ENCODE measurements at regions not wholly inside any gene's neighbourhood (a gene's known extent, or its start where the extent isn't known, plus 50 kb on each side); places are given as distances from the start of the nearest gene placed in this dataset.
"Not testable (repeated sequence)": the region's sequence is repeated elsewhere in the genome, so short reads cannot be mapped to it uniquely, and the experiment has no call there.

DNA sequence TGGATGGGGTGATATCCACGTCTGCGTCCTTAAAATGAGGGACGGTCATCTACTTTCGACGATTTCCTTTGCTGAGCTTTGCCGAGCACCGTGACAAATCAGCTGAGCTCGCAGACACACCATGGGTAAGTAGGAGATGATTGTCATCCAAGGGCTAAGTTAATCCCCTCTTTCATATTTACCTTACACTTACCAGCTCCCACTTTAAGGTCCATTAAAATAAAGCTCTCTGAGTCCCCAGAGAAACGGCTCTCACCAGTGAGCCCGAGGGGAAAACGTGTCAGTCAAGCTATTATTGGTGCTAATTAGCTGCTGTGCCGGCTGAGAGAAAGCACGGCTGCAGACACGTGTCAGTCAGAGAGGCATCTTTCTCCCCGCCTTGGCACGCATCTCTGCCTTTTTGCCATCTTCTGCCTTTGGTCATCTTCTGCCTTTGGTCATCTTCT, 72.2 kb downstream of the CRLF2 start:
- DNase-seq (ENCODE audit: low spot score) = no peak

DNA sequence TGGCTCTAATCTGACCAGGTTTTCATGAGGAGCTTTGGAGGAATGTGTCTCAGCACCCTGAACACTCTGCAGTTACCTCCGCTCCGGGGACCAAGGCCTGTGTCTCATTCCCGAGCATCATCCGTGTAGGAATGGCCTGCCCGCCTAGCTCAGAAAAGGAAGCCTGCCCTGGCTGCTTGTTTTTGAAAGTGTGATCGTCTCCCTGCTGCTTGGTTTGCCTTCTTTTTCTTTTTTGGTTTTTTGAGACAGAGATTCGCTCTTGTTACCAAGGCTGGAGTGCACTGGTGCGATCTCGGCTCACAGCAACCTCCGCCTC, 73.3 kb downstream of the CRLF2 start:
- no peak for DNase-seq (ENCODE audit: low spot score)

DNA sequence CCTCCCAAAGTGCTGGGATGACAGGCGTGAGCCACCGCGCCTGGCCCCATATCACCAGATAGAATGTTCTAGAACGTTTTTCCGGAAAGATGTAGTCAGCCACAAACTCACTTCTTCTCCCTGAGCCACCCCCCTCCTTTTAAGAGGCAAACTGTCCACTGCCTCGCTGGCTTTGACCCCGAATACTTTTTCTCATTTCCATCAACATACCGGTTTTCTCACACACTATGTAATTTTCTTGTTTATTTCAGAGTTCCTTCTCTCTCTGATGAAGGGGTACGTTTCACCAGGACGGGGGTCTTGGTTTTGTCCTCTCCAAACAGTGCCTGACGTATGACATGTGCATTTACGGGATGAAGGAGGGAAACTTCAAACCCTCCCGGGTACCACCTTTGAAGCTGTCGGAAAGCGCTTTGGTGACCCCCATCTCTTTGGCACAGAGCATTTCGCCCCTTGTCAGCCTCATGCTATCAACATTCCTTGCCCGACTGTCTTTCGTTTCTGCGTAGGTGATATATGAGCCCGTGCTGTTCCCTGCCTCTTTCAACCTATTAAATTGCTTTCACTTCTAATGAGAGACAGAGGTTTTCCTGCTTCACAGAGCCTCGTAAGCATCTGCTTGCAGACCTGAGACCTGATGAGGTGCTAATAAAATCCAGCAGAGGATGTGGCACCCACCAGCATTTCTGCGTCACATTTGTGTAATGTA, 73.8 kb downstream of the CRLF2 start:
- DNase-seq (ENCODE audit: low spot score) = no peak

DNA sequence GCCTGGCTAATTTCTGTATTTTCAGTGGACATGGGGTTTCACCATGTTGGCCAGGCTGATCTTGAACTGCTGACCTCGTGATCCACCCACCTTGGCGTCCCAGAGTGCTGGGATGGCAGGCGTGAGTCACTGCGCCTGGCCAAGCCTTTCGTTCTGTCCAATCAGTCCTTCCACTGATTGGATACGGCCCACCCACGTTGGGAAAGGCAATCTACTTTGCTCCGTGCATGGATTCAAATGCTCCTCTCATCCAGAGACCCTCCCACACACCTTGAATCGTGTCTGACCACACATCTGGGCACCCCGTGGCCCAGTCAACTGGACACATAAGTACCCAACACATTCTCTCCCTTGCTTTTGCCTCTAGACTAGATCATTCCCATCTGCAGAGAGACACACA, 74.9 kb downstream of the CRLF2 start:
- DNase-seq (ENCODE audit: low spot score) = no peak

DNA sequence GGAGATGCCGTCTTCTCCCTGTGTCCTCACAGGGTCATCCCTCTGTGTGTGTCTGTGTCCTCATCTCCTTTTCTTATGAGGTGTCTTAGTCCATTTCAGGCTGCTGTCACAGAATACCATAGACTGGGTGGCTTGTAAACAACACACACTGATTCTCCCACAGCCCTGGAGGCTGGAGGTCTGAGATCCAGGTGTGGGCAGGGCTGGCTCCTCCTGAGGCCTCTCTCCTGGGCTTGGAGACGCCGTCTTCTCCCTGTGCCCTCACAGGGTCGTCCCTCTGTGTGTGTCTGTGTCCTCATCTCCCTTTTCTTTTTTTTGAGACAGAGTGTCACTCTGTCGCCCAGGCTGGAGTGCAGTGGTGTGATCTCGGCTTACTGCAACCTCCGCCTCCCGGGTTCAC, 75.9 kb downstream of the CRLF2 start:
- DNase-seq (ENCODE audit: low spot score) = not testable (repeated sequence)

DNA sequence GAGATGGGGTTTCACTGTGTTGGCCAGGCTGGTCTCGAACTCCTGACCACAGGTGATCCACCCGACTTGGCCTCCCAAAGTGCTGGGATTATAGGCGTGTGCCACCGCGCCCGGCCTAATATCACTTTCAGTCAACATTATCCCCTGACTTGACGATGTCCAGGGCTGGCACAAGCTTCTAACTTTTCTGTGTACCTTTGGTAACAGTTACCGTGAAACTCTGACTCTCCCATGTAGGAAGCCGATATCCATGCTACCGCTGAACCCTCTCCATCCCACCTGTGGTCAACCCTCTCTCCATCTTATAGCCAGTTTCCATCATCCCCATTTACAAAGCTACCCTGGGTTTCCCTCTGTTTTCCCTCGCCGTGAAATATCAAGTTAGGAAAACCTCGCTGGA, 77.5 kb downstream of the CRLF2 start:
- no peak for DNase-seq (ENCODE audit: low spot score)

DNA sequence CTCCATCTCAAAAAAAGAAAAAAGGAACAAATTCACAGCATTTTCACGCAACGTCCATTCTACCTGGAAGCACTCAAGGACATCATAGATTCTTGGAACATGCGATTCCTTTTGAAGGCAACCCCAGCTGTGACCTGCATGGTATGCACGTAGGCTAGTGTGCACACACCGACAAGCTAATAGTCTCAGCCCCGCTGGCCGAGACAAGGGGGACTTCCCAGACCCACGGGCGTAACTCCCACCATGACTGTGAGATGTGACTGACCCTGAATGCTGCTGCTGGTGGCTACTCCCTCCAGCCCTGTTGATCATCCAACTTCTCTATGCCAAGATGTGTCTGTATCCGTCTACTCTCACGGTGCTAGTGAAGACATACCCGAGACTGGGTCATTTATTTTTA, 78.3 kb downstream of the CRLF2 start:
- DNase-seq (ENCODE audit: low spot score) = no peak

DNA sequence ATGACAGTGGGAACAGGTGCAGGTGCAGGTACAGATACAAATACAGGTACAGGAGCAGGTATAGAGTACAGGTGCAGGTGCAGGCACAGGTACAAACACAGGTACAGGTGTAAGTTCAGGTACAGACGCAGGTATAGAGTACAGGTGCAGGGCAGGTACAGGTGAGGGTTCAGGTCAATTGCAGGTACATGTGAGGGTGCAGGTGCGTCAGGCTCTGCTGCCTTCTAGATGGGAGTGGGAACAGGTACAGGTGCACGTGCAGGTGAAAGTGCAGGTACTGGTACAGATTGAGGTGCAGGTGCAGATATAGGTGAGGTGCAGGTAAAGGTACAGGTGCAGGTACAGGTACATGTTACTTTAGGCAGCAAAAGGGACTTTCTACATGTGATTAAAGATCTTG, 85.7 kb downstream of the CRLF2 start:
- DNase-seq (ENCODE audit: low spot score) = no peak

DNA sequence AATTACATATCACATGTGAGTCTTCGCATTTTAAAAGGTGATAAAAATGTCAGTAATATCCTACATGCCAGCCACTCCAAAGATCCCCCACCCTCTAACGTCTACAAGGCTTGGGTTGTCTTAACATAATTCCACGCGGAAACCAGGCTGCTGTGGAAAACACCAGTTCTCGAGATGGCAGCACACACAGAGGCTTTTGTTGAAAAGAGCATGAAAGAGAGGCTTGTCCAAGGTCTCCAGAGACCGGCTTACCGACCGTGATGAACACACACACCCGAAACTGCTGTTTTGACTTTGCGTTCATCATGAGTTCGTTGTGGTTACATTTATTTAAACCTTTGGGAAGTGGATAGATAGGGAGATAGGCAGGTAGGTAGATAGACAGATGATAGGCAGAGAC, 87.9 kb downstream of the CRLF2 start:
- DNase-seq (ENCODE audit: low spot score) = no peak

DNA sequence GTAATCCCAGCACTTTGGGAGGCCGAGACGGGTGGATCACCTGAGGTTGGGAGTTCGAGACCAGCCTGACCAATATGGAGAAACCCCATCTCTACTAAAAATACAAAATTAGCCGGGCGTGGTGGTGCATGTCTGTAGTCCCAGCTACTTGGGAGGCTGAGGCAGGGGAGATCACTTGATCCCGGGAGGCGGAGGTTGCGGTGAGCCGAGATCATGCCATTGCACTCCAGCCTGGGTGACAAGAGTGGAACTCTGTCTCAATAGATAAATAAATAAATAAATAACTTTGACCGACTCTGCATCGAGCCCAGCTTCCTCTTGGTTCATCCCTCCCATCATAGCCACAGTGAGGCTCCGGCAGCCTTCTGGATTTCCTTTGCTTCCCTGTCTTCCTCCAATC, 89.6 kb downstream of the CRLF2 start:
- not testable (repeated sequence) for DNase-seq (ENCODE audit: low spot score)

DNA sequence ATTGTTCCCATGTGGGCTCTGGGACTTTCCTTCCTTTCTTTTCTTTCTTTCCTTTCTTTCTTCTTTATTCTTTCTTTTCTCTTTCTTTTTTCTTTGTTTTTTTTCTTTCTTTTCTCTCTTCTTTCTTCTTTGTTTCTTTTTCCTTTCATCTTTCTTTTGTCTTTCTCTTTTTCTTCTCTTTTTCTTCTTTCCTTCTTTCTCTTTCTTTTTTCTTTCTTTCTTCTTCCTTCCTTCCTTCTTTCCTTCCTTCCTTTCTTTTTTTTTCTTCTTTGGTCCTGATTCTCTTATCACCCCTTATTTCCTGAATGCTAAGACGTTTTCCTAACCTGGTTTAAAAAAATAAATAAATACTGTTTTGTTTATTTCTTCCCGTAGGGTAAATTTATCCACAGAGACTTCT, 93.2 kb downstream of the CRLF2 start:
- DNase-seq (ENCODE audit: low spot score) = no peak

DNA sequence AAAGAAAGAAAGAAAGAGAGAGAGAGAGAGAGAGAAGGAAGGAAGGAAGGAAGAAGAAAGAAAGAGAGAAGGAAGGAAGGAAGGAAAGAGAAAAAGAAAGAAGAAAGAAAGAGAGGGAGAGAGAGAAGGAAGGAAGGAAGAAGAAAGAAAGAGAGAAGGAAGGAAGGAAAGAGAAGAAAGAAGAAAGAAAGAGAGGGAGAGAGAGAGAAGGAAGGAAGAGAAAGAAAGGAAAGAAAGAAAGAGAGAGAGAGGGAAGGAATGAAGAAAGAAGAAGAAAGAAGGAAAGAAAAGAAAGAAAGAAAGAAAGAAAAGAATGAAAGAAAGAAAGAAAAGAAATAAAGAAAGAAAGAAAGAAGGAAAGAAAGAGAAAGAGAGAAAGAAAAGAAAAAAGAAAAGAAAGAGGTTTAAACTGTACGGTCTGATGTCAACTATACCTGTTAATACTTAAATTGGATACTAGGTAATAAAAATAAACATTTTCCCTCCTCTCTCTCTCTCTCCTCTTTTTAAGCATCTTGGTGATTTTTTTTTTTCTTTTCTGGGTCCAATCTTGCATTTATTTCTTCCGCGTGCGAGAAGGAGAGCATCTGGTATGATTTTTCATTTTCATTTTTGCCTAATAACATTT, 93.8 kb downstream of the CRLF2 start:
- DNase-seq (ENCODE audit: low spot score) = no peak

DNA sequence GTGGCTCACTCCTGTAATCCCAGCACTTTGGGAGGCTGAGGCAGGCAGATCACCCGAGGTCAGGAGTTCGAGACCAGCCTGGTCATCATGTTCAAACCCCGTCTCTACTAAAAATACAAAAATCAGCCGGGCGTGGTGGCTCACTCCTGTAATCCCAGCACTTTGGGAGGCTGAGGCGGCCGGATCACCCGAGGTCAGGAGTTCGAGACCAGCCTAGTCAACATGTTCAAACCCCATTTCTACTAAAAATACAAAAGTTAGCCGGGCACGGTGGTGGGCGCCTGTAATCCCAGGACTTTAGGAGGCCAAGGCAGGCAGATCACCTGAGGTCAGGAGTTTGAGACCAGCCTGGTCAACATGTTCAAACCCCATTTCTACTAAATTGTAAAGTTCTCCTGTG, 97.0 kb downstream of the CRLF2 start:
- not testable (repeated sequence) for DNase-seq (ENCODE audit: low spot score)

DNA sequence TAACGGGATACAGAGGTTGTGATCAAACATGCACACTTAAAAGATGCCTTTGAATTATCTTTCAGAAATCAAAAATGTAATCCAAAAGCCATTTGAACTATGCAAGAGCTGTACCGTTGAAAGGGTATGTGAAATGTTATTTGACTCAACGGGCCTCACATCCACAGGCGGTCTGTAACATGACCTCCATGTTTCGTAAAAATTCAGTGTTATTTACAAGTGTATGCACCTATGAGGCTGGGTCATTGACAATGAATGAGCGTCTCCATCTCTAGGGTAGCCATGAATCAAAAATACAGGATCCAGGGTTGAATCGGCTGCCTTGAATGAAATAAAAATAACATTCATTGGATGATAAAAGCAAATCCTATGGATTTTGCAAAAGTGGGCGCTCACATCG, 100.1 kb downstream of the CRLF2 start:
- DNase-seq (ENCODE audit: low spot score) = no peak

DNA sequence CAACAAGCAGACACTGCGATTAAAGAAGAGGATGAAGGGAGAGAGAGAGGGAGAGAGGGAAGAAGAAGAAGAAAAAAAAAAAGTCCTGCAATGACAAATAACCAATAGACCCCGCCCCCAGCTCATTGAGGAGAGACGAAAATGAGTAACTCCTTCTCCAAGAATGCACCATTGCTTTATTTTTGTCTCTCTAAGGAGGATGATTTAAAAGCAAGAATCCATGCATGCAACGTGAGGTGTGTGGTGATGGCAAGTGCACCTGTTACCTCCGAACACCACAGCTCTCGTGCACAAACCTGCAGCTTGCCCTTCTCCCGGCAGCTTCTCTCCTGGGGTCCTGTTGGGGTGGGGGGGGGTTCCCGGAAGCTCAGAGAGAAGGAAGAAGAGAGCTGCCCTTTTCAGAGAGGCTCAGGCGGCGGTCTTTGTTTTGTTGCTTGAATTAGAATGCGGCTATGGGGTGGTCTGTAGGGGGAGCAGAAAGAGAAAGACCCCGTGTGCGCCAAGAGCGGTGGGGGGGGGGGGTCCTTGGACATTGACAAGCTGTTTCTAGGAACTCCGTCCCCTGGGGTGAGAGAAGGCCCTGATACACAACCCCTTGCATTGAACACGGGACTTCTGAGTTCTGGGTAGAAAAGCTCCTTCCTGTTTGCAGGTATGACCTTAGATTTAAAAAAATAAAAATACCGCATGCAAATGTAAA, 100.7 kb downstream of the CRLF2 start:
- DNase-seq (ENCODE audit: low spot score) = no peak

DNA sequence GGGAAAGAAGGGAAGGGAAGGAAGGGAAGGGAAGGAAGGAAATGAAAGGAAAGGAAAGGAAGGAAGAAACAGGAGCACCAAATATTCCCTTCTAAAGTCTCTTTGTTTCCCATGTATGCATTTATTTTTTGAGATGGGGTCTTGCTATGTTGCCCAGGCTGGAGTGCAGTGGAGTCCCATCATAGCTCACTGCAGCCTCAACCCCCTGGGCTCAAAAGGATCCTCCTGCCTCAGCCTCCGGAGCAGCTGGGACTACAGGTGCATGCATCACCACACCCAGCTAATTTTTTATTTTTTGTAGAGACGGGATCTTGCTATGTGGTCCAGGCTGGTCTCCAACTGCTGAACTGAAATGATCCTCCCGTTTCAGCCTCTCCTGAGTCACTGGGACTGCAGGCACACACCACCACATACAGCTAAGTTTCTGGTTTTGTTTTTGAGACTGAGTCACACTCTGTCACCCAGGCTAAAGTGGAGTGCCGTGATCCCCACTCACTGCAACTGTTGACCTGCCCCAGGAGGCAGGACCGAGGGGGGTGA, 102.8 kb downstream of the CRLF2 start:
- no peak for DNase-seq (ENCODE audit: low spot score)

DNA sequence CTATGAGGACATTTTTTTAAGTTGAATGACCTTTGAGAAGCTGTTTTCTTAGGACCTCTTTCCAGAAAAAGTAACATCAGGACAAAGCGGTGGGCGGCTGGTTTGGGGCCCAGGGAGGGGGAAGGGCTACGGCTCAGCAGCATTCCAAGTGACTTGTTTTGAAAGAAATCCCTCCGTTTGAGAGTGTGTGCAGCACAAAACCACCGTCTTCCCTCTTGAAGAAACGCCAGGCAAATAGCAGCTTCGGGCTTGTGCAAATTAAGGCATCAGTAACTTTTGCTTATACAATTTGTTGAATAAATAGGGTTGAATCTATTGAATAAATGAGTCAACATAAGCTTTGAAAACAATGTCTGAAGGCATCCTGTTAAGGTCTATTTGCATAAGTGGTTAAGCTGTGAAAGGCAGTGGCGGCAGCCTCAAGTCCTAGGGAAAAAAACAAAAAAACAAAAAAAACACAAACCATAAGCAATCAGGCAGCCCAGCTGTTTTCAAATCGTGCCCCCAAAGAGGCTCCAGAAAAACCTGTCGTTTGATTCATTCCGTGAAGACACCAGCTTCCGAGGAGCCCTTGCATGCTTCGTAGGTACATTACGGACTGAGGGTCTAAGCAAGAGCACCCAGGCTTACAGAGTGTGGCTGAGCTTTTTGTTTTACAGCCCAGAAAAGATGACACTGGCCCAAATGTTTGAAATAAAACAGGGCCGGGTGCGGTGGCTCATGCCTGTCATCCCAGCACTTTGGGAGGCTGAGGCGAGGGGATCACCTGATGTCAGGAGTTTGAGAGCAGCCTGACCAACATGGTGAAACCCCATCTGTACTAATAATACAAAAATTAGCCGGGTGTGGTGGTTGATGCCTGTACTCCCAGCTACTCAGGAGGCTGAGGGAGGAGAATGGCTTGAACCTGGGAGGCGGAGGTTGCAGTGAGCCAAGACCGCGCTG, 103.7 kb downstream of the CRLF2 start:
- no peak for DNase-seq (ENCODE audit: low spot score)

DNA sequence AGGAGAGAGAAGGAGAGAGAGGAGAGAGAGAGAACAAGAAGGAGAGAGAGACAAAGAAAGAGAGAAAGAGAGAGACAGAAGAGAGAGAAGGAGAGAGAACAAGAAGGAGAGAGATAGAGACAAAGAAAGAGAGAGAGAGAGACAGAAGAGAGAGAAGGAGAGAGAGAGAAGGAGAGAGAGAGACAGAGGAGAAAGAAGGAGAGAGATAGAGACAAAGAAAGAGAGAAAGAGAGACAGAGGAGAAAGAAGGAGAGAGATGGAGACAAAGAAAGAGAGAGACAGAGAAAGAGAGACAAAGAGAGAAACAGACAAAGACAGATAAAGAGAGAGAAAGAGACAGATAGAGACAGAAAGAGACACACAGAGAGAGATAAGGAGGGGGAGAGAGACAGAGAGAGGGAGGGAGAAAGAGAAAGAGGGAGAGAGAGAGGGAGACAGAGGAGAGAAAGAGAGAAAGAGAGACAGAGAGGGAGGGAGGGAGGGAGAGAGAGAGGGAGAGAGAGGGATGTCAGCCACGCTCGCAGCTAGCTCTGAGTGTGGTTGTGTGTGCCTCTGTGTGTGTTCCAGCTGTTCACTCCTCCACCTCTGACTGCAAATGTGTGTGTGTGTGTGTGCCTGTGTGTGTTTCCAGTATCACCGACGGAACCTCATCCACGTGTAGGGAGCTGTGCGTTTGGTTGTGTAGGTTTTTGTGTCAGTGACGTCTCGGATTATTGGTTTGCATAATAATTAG, 105.8 kb downstream of the CRLF2 start:
- DNase-seq (ENCODE audit: low spot score) = no peak

DNA sequence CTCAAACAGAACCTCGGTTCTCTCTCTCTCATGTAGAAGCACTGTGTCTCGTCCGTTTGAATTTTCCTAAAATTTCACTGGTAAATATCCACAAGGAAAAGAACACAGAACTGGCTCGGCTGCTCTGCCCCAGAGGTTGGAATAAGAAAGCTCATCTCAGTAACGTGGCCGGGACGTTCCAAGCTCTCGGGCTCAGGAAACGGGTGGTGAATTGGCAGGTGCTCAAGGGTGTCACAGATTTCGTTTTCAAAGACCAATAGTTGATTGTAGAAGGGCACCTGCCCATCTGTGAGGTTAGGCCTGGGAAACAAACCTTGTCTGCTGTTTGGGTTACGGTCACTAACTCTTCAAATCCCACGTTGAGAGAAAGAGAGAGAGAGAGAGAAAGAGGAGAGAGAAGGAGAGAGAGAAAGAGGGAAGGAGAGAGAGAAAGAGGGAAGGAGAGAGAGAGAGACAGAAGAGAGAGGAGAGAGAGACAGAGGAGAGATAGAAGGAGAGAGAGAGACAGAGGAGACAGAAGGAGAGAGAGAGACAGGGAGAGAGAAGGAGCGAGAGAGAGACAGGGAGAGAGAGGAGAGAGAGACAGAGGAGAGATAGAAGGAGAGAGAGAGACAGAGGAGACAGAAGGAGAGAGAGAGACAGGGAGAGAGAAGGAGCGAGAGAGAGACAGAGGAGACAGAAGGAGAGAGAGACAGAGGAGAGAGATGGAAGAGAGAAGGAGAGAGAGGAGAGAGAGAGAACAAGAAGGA, 106.6 kb downstream of the CRLF2 start:
- no peak for DNase-seq (ENCODE audit: low spot score)

DNA sequence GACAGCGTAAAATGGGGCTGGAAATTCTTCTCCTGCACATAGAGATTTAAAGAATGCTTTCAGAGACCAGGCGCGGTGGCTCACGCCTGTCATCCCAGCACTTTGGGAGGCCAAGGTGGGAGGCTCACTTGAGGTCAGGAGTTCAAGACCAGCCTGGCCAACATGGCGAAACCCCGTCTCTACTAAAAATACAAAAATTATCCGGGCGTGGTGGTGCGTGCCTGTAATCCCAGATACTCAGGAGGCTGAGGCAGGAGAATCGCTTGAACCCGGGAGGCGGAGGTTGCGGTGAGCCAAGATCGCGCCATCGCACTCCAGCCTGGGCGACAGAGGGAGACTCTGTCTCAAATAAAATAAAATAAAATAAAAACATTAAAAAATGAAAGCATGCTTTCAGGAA, 107.4 kb downstream of the CRLF2 start:
- not testable (repeated sequence) for DNase-seq (ENCODE audit: low spot score)

DNA sequence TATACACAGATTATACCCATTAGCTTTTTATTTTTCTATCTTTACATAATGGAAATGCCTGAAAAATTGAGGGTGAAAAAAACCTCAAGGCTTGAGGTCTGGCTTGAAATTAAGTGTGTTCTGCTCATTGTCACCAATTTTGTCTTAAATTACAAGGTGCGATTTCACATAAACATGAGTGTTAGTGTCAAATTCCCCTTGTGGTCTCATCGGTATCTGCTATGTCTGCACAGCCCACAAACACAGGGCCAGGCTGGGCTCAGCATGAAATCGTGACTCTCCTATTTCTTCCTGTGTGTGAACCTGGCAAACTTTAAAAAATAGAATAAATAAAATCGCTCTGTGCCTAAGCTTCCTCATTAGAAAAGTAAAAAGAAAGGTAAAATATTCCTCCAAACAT, 109.1 kb downstream of the CRLF2 start:
- DNase-seq (ENCODE audit: low spot score) = no peak
